Activated naive CD4-positive, alpha-beta T cell treated with anti-CD3 and anti-CD28 coated beads, Interleukin-2, amount 50 U/mL, for 72 hours (primary cell): ENCODE measurements at regions not wholly inside any gene's neighbourhood (a gene's known extent, or its start where the extent isn't known, plus 50 kb on each side); places are given as distances from the start of the nearest gene placed in this dataset.

Experiments
- ATAC-seq, 2 donors: fragments of 150-1000 bp; cut with Tn5 transposase; 2 replicates each; pipeline ENCODE4 v1.10.0; 2021; ENCODE audit warnings: mild to moderate bottlenecking in 2 of 2, moderate library complexity in 2 of 2
- DNase-seq, 2 donors: peaks; one replicate each; pipeline ENCODE4 v3.0.0; 2021 to 2022; ENCODE audit warnings: low spot score in 2 of 2
- H3K27ac Mint-ChIP-seq, 2 donors: one replicate each; pipeline ENCODE4 v1.8.0; 2022; ENCODE audit warnings: mild to moderate bottlenecking in 2 of 2, mixed read lengths in 2 of 2
- H3K36me3 Mint-ChIP-seq, 2 donors: one replicate each; pipeline ENCODE4 v1.8.0; 2022; ENCODE audit warnings: mixed read lengths in 2 of 2
- H3K9me3 Mint-ChIP-seq, 2 donors: one replicate each; pipeline ENCODE4 v1.8.0; 2022; ENCODE audit warnings: mixed read lengths in 2 of 2

DNA sequence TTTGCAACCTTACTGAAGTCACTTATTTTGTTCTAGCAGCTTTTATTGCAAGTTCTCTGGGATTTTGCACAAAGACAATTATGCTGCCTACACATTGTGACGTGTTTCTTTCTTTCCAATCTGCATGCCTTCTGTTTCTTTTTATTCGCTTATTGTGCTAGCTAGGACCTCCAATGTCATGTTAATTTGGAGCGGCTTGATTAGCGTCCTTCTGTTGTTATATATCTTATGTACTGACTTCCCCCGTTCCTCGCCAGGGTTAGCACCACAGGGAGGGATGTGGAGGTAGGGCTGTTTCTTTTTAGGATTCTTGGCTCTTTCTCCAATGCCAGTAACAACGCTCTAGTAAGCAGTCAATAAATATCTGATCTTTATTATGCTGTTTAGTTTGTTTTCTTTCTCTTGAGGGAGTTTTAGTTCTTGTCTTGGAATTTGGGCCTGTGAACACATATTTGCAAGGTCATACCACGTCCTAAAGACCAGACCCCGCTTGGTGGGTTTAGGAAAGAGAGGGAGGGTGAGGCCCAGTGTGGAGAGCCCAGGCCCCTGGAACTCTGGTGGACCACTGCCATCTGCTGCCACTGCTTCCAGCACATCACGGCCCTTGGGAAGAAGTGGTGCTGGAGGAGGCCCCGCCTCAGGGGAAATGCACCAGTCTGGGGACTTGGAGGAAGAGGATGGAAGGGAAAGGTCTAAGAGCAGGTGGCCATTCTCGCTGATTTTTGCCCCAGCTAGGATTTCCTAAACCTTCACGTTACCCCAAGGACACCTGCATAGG lies 129.1 kb downstream of the TRIML1 start:
- Mint-ChIP-seq H3K36me3 (peaks cover 0 to 5% of the 10 kb centered on the region in 2 donors), H3K27ac (no peak overlapping the region), H3K9me3 (peaks cover 18% of the 10 kb centered on the region in 2 donors)
- DNase-seq (no peak), ATAC-seq (no peak)

DNA sequence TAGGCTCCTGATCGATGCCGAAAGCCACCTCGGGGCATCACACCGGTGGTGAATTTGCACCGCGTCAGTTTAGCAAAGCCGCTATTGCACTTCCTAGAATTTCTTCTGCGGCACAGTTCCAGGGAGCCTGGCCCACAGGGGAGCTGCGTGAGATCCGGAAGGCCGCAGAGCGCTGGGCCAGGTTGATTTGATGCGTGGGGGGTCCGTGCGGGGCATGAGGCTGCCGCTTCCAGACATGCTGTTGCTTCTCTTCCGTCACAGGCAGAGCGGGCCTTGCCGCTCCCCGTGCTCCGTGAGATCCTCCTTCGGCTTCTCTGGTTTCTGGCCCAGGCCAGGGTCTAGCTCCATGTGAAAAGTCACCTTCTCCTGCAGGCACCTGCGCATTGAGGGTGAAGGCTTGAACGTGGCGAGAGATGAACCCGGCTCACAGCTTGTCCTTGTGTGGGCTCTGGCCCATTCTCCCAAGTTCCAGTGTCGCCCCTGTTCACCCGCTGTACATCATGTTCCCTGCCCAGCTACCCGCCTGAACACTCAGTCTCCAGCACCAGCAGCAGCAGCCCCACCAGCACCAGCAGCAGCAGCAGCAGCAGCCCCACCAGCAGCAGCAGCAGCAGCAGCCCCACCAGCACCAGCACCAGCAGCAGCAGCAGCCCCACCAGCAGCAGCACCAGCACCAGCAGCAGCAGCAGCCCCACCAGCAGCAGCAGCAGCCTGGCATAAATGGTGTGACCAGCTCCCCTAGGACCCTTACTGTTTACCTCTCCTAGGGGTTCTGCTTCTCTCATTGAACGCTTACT lies 131.2 kb downstream of the TRIML1 start:
- DNase-seq (no peak), ATAC-seq (no peak)
- Mint-ChIP-seq H3K36me3 (peaks cover 0 to 5% of the 10 kb centered on the region in 2 donors), H3K27ac (no peak overlapping the region), H3K9me3 (peaks cover 10 to 13% of the 10 kb centered on the region in 2 donors)

DNA sequence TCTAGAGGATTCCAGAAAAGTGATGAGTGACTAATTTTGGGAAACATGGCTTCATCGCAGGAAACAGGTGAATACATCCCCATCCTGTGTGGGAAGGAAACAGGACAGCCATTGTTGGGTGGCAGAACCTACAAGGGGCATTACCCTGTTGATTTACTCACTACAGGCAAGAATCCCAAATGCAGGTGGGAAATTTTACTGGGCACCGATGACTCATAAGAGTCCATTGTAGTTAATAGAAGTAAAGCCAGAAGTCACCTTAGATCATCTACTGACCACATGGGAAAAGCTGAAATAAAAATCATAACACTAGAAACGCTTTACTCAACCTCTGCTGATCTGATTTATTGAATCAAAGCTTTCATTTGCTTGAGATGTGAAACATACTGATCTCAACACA lies 136.4 kb downstream of the TRIML1 start:
- Mint-ChIP-seq H3K9me3 (no peaks in the 10 kb centered on the region), H3K36me3 (peaks cover 0 to under 1% of the 10 kb centered on the region in 2 donors), H3K27ac (no peak overlapping the region)
- DNase-seq (no peak), ATAC-seq (no peak)

DNA sequence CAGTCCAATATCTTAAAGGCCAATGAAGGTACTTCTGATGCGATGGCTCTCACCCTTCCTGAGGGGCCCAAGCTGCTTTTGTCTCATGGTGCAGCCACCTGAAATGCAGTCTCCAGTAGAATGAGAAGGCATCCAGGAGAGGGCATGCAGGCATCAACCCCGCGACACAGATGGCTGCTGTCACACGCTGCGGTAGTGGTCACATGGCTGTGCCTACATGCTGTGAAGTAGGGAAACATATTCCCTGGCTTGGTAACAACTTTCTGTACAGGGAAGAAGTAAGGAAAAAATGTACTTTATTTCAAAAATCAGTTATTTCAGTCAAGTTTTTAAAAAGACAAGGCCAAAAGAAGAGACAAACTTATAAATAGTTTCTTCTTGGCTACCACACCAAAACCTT lies 139.9 kb downstream of the TRIML1 start:
- H3K27ac Mint-ChIP-seq, result no peak overlapping the region
- H3K36me3 Mint-ChIP-seq, result peaks cover 12 to 22% of the 10 kb centered on the region in 2 donors
- no peak for ATAC-seq
- peaks cover 0 to 4% of the 10 kb centered on the region in 2 donors for H3K9me3 Mint-ChIP-seq
- no peak for DNase-seq

DNA sequence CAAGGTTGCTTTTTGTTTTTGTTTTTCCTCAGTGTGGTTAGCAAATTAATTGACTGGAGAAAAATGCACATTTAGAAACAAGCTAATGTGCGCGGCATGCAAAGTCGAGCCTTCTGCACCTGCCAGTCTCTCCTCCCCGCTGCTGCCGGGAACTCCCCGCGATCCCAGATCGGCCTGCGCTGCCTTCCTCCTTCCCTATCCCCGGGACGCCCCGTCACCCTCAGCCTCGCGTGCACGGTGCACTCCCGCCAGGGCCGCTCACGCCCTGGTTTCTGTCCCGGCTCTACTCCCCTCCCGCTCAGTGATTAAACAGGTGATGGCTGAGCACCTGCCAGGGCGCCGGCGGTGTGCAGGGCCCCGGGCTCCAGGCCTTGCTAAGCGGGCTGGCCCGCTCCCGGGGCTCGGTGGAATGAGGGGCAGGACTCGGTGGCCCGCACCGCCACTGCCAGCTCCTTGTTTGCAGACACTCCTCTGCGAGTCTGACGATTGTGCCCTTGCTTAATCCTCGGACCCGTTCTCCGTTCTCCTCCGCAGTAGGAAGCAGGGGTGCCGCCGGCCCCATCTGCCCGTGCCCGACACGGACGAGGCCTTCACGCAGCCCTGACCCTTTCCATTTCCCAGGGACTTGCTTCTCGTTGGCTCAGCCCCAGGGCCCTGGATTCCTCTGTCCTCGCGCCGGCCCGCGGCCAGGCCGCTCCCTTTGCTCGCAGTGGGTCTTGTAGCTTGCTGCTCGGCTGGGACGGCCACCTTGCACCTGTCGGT lies 143.4 kb downstream of the TRIML1 start:
- H3K36me3 Mint-ChIP-seq, result peaks cover 12 to 22% of the 10 kb centered on the region in 2 donors
- peaks cover 5 to 10% of the 10 kb centered on the region in 2 donors for H3K9me3 Mint-ChIP-seq
- ATAC-seq (no peak), DNase-seq (no peak)
- H3K27ac Mint-ChIP-seq, result no peak overlapping the region

DNA sequence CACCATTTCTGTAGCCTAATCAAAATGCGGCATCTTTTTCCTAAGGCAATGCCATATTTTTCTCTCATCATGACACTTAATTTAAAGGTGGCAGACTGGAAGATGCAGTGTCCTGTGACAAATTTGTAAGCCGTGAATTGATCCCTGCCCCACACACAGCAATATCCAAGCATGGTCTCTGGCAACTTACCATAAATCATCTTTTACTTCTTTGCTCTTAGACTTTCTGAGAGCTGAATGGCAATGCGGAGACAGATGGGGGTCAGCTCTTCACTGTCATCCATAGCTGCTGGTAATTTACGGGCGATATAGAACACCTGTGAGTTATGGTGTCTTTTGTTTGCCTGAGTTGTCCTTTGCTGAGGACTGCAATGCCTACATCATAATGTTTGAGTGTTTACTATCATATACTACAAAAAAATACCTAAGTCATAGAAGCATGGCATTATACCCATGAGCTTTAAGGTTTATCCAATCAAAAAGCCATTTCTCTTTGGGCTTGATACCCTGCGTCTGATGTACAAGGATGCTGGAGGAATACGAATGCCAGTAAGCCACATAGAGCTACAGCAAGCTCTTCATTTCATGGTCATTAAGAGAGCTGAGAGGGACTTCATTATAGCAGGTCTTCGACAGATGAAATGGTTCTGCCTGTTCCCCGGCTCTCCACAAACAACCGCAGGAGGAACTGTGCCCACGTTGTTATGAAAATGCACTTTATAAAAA lies 148.1 kb downstream of the TRIML1 start:
- no peak for DNase-seq
- ATAC-seq, result no peak
- peaks cover 8 to 10% of the 10 kb centered on the region in 2 donors for H3K9me3 Mint-ChIP-seq
- peaks cover 9 to 15% of the 10 kb centered on the region in 2 donors for H3K36me3 Mint-ChIP-seq
- H3K27ac Mint-ChIP-seq, result no peak overlapping the region

DNA sequence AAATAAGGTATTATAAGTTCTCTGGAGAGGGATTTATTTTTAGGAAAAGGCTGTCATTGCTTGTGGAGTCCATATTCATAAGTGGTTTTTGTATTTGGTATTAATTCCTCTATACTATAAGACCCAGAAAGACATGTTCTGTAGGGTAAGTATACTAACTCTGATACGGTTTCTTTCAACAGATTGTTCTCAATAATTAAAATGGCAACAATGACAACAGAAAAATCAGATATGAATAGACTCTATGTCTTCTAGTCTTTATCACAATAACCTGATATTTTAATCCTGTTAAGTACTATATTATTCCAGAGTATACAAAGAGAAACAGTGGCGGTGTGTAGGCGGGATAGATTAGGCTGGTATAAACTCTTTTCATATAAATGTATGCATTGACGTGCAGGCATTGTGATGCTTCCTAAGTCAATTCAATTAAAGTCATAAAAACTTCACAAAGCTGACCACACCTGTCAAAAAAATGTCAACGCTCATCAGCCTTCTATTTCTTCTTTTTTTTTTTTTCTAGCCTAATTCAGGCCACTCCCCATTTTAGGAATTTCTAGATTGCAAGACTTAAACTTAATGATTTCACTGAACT lies 150.4 kb downstream of the TRIML1 start:
- DNase-seq (no peak), ATAC-seq (no peak)
- H3K36me3 Mint-ChIP-seq, result no peaks in the 10 kb centered on the region
- no peak overlapping the region for H3K27ac Mint-ChIP-seq
- H3K9me3 Mint-ChIP-seq, result peaks cover 6 to 8% of the 10 kb centered on the region in 2 donors

DNA sequence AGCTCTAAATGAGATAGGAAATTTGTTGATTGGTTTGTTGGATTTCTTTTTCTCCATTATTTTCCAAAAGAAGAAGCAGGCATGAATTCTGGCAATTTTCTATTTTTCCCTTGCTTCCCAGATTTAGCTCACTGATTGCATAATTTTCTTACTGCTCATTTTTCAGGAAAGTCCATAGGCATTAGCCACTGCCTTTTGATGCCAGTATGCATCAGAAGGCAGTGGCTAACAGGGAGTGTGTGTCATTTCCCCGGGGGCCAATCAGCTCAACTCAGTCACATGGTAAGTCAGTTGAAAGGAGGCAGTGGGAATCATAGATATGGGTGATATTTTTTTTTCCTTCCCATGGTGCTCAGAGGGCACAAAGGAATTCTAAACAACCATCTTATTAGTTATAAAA lies 156.7 kb downstream of the TRIML1 start:
- DNase-seq (no peak), ATAC-seq (no peak)
- peaks cover 8 to 19% of the 10 kb centered on the region in 2 donors for H3K9me3 Mint-ChIP-seq
- H3K27ac Mint-ChIP-seq, result no peak overlapping the region
- H3K36me3 Mint-ChIP-seq, result peaks cover 0 to 7% of the 10 kb centered on the region in 2 donors

DNA sequence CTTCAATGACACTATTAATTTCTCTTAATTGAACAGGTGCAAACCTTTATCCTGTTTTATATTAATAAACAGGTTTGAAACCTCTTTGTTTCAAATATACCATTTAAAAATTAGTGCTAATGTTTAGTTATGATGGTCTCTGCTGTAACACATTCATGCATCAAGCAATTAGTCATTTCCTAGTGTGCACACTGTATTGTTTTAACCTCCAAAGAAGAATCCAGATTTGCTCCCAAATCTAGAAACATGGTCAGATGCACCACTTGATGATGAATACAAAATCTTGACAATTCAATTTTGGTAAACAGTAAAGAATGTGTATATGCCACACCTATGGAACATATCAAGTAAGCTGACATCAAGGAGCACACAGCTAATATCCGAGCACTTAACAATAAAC lies 157.1 kb downstream of the TRIML1 start:
- H3K27ac Mint-ChIP-seq, result no peak overlapping the region
- no peak for DNase-seq
- no peak for ATAC-seq
- H3K9me3 Mint-ChIP-seq, result peaks cover 8 to 19% of the 10 kb centered on the region in 2 donors
- peaks cover 0 to 8% of the 10 kb centered on the region in 2 donors for H3K36me3 Mint-ChIP-seq

DNA sequence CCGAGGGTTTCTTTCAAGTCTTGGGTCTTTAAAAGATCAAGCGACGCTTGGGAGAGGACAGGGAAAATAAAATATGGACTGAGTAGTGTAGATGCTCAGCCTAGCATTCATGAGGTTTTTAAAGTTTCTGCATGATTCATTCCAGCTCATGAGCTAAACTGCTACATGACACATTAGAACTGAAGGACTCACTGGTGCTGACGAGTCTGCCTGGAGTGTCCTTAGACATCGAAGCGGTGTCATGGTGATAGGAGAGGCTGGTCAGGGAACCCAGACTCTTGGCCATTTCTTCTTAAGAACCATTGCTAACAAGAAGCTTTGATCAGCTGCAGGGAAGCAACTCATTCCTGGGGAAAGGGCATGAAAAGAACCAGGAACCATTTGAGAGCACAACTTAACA lies 158.6 kb downstream of the TRIML1 start:
- ATAC-seq (no peak), DNase-seq (no peak)
- no peak overlapping the region for H3K27ac Mint-ChIP-seq
- peaks cover 12 to 23% of the 10 kb centered on the region in 2 donors for H3K9me3 Mint-ChIP-seq
- H3K36me3 Mint-ChIP-seq, result peaks cover 0 to 15% of the 10 kb centered on the region in 2 donors

DNA sequence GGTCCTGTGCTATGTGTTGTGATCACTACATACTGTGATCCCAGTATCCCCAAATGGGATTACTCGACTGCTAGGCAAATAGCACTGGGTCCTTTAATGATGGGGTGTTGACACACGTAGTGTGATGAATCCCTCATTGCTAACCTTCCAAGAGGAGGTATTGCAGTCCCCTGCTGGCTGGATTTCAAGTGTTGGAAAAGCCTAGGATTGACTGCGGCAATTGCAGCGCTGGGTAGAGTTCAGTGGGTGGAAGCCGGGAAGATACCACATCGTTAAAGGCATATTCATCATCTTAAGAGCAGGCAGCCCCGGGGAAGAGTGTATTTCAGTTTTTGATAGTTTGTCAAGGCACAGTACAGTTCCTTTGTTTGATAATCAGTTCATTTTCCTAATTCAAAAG lies 159.9 kb downstream of the TRIML1 start:
- Mint-ChIP-seq H3K36me3 (peaks cover 0 to 15% of the 10 kb centered on the region in 2 donors), H3K27ac (no peak overlapping the region), H3K9me3 (peaks cover 12 to 23% of the 10 kb centered on the region in 2 donors)
- ATAC-seq (no peak), DNase-seq (no peak)

DNA sequence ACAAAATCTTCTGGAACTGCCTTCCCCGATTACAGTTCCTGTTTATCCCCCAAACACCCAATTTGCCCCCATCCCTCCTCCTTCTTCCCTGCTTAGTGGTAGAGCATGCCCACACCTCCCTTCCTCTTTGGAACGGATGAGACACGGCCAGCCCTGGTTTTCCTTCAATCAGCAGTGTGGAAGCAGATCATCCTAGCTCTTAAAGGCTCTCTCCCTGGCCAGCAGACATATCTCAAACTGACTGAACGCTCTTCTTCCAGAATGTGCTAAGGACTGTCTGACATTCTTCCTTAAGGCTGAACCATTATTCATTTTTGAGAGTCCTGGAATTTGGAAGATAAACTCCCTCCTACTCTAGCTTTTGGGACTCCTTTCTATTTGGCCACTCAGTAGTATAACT lies 161.1 kb downstream of the TRIML1 start:
- Mint-ChIP-seq H3K27ac (no peak overlapping the region), H3K9me3 (peaks cover 12 to 23% of the 10 kb centered on the region in 2 donors), H3K36me3 (peaks cover 0 to 15% of the 10 kb centered on the region in 2 donors)
- ATAC-seq, result no peak
- no peak for DNase-seq

DNA sequence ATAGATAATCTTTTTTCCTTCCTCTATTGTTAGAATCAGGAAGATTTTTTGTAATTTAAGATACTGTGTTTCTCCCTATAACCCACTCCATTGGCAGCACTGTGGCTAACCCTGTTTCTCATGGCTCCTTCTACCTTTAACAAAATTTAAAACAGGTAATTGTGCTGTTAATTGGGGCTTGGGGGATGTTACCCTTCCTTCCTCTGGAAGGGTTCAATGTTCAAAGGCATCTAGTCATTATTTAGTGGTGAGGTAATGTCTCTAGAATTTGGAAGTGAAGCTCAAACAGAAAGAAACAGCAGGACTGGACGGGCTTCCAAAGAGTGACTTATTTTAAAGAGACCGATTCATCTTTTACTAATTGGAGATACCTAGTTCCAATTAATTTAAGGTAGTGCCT lies 166.4 kb downstream of the TRIML1 start:
- DNase-seq (no peak), ATAC-seq (no peak)
- Mint-ChIP-seq H3K36me3 (peaks cover 0 to 11% of the 10 kb centered on the region in 2 donors), H3K9me3 (peaks cover 10% of the 10 kb centered on the region in 2 donors), H3K27ac (no peak overlapping the region)

DNA sequence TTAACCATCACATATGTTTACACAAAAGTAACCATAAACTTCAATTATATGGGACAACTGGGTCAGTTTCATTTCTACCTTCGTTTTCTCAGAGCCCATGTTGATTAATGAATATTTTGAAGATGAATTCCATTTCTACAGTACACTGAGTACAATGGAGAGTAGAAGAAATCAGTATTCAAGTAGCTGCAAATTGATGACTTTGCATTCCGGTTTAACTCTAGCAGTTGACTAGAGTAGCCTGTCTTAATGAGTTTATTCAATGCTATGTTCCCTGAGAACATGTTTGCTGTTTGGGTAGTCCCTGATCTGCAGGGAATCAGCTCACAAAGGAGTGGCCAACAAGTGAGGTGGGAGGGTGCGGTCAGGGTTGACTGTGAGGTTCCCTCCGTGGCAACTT lies 168.3 kb downstream of the TRIML1 start:
- Mint-ChIP-seq H3K9me3 (peaks cover 4 to 8% of the 10 kb centered on the region in 2 donors), H3K36me3 (no peaks in the 10 kb centered on the region), H3K27ac (no peak overlapping the region)
- no peak for DNase-seq
- no peak for ATAC-seq

DNA sequence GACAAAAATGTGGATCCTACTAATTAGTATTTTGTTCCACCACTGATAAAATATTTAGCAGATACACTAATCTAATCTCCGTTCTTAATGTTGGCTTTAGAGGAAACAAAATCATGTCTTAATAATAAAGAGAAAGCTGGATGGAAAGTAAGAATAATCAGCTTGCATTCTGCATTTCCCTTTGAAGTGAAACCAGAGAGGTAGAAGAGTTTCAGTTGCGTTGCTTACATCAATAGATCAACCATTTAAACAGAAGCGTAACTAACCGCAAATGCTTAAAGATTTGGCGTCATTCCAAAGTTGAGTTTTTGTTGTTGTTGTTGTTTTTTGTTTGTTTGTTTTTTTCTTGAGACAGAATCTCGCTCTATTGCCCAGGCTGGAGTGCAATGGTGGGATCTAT lies 168.9 kb downstream of the TRIML1 start:
- DNase-seq (no peak), ATAC-seq (no peak)
- Mint-ChIP-seq H3K36me3 (no peaks in the 10 kb centered on the region), H3K9me3 (peaks cover 4 to 8% of the 10 kb centered on the region in 2 donors), H3K27ac (no peak overlapping the region)

DNA sequence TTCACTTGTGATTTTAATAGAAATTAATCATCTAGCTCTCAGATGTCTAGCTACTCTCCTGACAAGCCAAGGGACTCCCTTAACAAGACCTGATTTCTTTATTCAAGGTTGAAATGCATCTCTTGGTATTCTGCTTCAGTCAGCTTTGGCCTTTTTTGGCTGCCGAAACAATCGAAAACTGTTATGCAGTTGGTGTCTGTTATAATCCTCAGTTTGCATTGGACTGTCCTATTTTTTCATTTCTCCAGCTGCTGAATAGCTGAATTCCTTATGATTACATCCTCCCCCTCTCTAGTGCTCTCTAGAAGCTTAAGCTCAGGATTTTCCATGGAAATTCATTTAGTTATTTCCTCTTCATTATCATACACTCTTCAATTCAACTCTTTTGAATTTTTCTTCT lies 177.2 kb downstream of the TRIML1 start:
- no peak overlapping the region for H3K27ac Mint-ChIP-seq
- no peak for ATAC-seq
- H3K9me3 Mint-ChIP-seq, result peaks cover 13 to 14% of the 10 kb centered on the region in 2 donors

More for the DNA sequence above, 177.2 kb downstream of the TRIML1 start:
- peaks cover 0 to 11% of the 10 kb centered on the region in 2 donors for H3K36me3 Mint-ChIP-seq
- DNase-seq, result no peak
